Left lung (tissue), 4 donors: ENCODE measurements at regions not wholly inside any gene's neighbourhood (a gene's known extent, or its start where the extent isn't known, plus 50 kb on each side); places are given as distances from the start of the nearest gene placed in this dataset.

Source experiments
- ATAC-seq: fragments of 200-7000 bp; cut with Tn5 transposase; one replicate; pipeline ENCODE4 v1.9.1; 2020; ENCODE audit warnings: moderate library complexity
- DNase-seq, 4 donors: peaks; one replicate each; pipeline ENCODE4 v3.0.0-alpha.2; 2013 to 2020
- H3K27ac ChIP-seq, 2 donors: fragments of 200-600 bp; sonication (generic) in 1 of 2; one replicate each; pipeline versions ENCODE4 v1.5.0 to v1.8.0; 2020 to 2021
- H3K27me3 ChIP-seq, 2 donors: fragments of 200-600 bp; sonication (generic) in 1 of 2; one replicate each; pipeline versions ENCODE4 v1.5.0 to v1.8.0; 2020 to 2021
- H3K36me3 ChIP-seq, 2 donors: fragments of 200-600 bp; sonication (generic) in 1 of 2; one replicate each; pipeline versions ENCODE4 v1.5.0 to v1.8.0; 2020 to 2021
- H3K4me1 ChIP-seq, 2 donors: fragments of 200-600 bp; one replicate each; pipeline ENCODE4 v1.8.0; 2021
- H3K4me3 ChIP-seq, 2 donors: fragments of 200-600 bp; sonication (generic) in 1 of 2; one replicate each; pipeline versions ENCODE4 v1.5.0 to v1.8.0; 2020 to 2021; ENCODE audit warnings: mild to moderate bottlenecking in 1 of 2
- H3K9me3 ChIP-seq, 2 donors: fragments of 200-600 bp; sonication (generic) in 1 of 2; one replicate each; pipeline versions ENCODE4 v1.5.0 to v1.8.0; 2020 to 2021
- CTCF ChIP-seq, 2 donors: fragments of 200-600 bp; sonication (generic) in 1 of 2; IDR thresholded peaks; one replicate each; pipeline versions ENCODE4 v1.5.0 to v1.8.0; 2021; ENCODE audit warnings: antibody characterized with exemption in 2 of 2
- intact Hi-C, 2 donors: fragments of 100-400 bp; cut with DNase I; formaldehyde crosslinking; loops; one replicate each; pipeline versions ENCODE4 v1.11.2 to v1.14.2; 2022
- donor health status: DM: no; HTN: yes; CAD: no.
- donor health status: DM: no; HTN: no; CAD: no.

DNA sequence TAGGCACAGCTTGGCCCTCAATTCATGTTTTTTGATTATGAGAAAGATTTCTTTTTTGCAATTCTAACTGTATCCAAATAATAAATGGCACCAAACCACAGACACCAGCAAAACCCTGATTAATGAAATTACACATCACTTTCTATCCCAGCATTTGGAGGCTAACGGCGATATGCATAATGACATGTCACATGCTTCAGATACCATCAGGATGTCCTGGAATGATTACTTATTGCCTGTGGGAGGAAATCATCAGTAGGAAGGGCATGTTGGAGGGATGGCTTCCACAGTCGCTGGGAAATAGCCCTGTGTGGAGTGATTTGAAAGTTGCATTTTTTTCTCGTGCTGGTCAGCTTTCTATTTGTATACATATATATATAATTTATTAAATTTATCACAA is 121.7 kb downstream of the CMPK2 start:
- Histone ChIP-seq H3K36me3 (no peaks in the 10 kb centered on the region), H3K27me3 (no peaks in the 10 kb centered on the region), H3K9me3 (no peaks in the 10 kb centered on the region), H3K4me1 (no peaks in the 10 kb centered on the region), H3K27ac (no peak overlapping the region), H3K4me3 (no peak overlapping the region)
- DNase-seq, result no peak
- no peak for TF ChIP-seq CTCF (IDR thresholded peaks at IDR 0.05)
- ATAC-seq, result no peak
- intact Hi-C loops, result no loop called here

GRCh38 chr2:6747433-6747832 is 118.3 kb downstream of the CMPK2 start:
- Histone ChIP-seq H3K4me1 (no peaks in the 10 kb centered on the region), H3K27ac (no peak overlapping the region), H3K9me3 (no peaks in the 10 kb centered on the region), H3K4me3 (no peak overlapping the region), H3K36me3 (no peaks in the 10 kb centered on the region), H3K27me3 (no peaks in the 10 kb centered on the region)
- peak; percentile 97 for ATAC-seq
- peak in 3 of 4 donors; percentile 17 to 74 (median 41) for DNase-seq
- TF ChIP-seq CTCF (IDR thresholded peaks at IDR 0.05), result no peak
- intact Hi-C loops, result no loop called here

- ATAC-seq, result peak; percentile 47
- peak in 1 of 4 donors; percentile 54 for DNase-seq
- TF ChIP-seq CTCF (IDR thresholded peaks at IDR 0.05), result no peak
- Histone ChIP-seq H3K4me1 (no peaks in the 10 kb centered on the region), H3K4me3 (no peak overlapping the region), H3K9me3 (no peaks in the 10 kb centered on the region), H3K36me3 (no peaks in the 10 kb centered on the region), H3K27me3 (no peaks in the 10 kb centered on the region), H3K27ac (no peak overlapping the region)
- intact Hi-C loops, result no loop called here
These were observed 117.2 kb downstream of the CMPK2 start for GRCh38 chr2:6748406-6749067.

GRCh38 chr2:6749962-6750361 is 115.7 kb downstream of the CMPK2 start:
- Histone ChIP-seq H3K36me3 (no peaks in the 10 kb centered on the region), H3K27me3 (no peaks in the 10 kb centered on the region), H3K9me3 (no peaks in the 10 kb centered on the region), H3K27ac (no peak overlapping the region), H3K4me3 (no peak overlapping the region), H3K4me1 (no peaks in the 10 kb centered on the region)
- intact Hi-C loops, result no loop called here
- no peak for DNase-seq
- no peak for ATAC-seq
- TF ChIP-seq CTCF (IDR thresholded peaks at IDR 0.05), result no peak

DNA sequence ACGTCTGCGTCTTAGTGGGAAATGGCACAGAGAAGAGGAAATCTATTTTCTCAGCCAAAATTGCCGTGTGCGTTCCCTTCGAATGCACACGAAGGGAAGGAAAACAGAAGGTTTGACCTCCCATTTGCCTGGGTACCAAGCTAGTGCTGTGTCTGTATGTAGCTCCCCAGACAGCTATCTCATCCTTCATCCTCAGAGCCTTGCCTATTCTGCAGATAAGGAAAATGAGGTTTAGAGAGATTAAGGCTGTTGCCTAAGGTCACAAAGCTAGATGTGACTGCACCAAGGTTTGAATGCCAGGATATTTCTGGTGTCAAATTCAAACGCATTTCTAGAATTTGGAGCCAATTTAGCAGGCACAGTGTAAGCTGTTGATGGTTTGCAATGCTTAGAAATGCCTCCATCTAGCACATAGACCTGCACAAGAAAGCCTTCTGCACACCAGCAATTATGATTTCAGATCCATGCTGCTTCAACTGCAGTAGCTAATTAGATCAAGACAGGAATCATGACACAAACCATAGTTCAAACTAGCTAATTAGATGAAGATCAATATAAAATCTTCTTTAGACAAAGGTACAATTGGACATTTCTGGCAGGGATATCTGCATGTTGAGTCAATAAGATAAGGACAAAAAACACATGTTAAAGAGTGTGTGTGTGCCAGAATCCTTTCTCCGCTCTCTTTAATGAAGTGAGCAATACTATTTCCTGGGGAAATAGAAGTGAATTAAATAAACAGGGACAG is 115.1 kb downstream of the CMPK2 start:
- Histone ChIP-seq H3K27me3 (no peaks in the 10 kb centered on the region), H3K36me3 (no peaks in the 10 kb centered on the region), H3K4me1 (no peaks in the 10 kb centered on the region), H3K9me3 (no peaks in the 10 kb centered on the region), H3K4me3 (no peak overlapping the region), H3K27ac (no peak overlapping the region)
- DNase-seq (peak in 2 of 4 donors; percentile 59 to 64), ATAC-seq (no peak)
- no peak for TF ChIP-seq CTCF (IDR thresholded peaks at IDR 0.05)
- intact Hi-C loops, result no loop called here
